ENCODE measurements at regions not wholly inside any gene's neighbourhood (a gene's known extent, or its start where the extent isn't known, plus 50 kb on each side); places are given as distances from the start of the nearest gene placed in this dataset.

DNA sequence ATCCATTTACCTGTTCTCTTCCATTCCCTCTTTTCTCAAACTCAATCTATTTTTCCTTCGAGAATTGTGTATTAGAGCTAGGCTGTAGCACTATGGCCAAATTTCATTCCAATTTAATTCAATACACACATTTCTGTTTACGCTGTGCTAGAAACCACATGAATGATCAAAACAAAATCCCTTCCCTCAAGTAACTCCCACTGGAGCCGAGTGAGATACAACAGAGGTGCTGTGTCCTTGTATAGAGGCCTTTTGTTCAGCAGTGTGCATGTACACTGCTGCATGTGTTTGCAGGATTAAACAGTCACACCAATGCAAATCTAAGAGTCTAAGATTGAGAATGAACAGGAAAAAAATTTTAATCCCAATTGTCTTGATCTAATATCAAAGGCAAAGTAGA lies 734.2 kb downstream of the RAPGEF2 start:
- CTCF ChIA-PET (ENCODE audit: low intra/inter-chr PET ratio, low total read pairs) = no interaction called here

DNA sequence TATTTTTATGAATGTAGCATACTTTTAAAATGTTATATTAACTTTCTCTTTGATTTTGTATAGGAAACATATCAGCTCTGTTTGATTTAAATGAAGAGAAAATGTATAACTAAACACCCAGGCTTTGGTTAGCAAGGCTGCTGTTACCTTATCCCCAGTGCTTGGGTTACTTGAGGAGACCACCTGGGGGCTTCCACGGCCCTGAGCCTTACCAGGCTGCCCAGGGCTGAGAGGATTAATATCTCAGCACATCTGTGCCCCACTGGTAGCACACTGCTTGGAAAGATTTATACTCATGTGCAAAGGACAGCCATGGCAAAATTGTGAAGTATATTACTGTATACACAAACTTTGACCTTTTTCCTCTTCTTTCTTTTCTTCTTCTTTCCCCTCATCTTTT lies 752.9 kb downstream of the RAPGEF2 start:
- BruUV-seq (replicated peaks) = no TSS peak

More for the DNA sequence above, 734.2 kb downstream of the RAPGEF2 start:
- in situ Hi-C loops (cut with HindIII; ENCODE audit: extremely low pct_ligation_motif_present, low pct_unique_long_range_greater_than_20kb) = no loop called here
- no peak for FAIRE-seq
- POLR2A ChIA-PET = no interaction called here
- ATAC-seq = no peak
- 1% methylated on average over 3 of the region's 3 CpGs for WGBS (ENCODE audit: low lambda C conversion rate)
- intact Hi-C loops (cut with micrococcal nuclease; ENCODE audit: unreplicated experiment) = no loop called here
- no peaks in the 10 kb centered on the region for H3K9me3 ChIP-seq (ENCODE audit: low read length)
- H3K79me2 ChIP-seq (ENCODE audit: insufficient read depth, low read length) = no peaks in the 10 kb centered on the region
- H4K20me1 ChIP-seq (ENCODE audit: insufficient read depth, low read length) = no peaks in the 10 kb centered on the region
- H3K27me3 ChIP-seq (ENCODE audit: control insufficient read depth in 1 of 2, insufficient read depth in 2 of 2, low read length in 2 of 2) = no peaks in the 10 kb centered on the region
- no peaks in the 10 kb centered on the region for H3K4me1 ChIP-seq (ENCODE audit: insufficient read depth, low read length)
- BruUV-seq (replicated peaks) = no TSS peak
- H3K9ac ChIP-seq (ENCODE audit: insufficient read depth, low read depth, low read length) = no peak overlapping the region
- H2AFZ ChIP-seq (ENCODE audit: low read length) = no peak overlapping the region
- no peak overlapping the region for H3K27ac ChIP-seq (ENCODE audit: extremely low read length, insufficient read depth, low read length)
- H3K36me3 ChIP-seq (replicated peaks in 1 of 2; ENCODE audit: control insufficient read depth in 1 of 2, insufficient read depth in 2 of 2, low read length in 2 of 2) = no peaks in the 10 kb centered on the region
- TF ChIP-seq ZKSCAN1 (IDR thresholded peaks at IDR 0.05; ENCODE audit: low read length) = no peak
- TF ChIP-seq SP4 (CRISPR knock-in tag; IDR thresholded peaks at IDR 0.05) = no peak
- no peak overlapping the region for H3K4me3 ChIP-seq (replicated peaks in 1 of 3; ENCODE audit: insufficient read depth in 1 of 3, low read depth in 2 of 3, low read length in 3 of 3)
- DNase-seq (ENCODE audit: low spot score) = no peak
- H3K4me2 ChIP-seq (ENCODE audit: low read depth, low read length) = no peak overlapping the region

More for the DNA sequence above, 752.9 kb downstream of the RAPGEF2 start:
- Histone ChIP-seq H3K4me3 (replicated peaks in 1 of 3; ENCODE audit: insufficient read depth in 1 of 3, low read depth in 2 of 3, low read length in 3 of 3) (no peak overlapping the region), H3K27me3 (ENCODE audit: control insufficient read depth in 1 of 2, insufficient read depth in 2 of 2, low read length in 2 of 2) (no peaks in the 10 kb centered on the region), H3K36me3 (replicated peaks in 1 of 2; ENCODE audit: control insufficient read depth in 1 of 2, insufficient read depth in 2 of 2, low read length in 2 of 2) (no peaks in the 10 kb centered on the region), H3K9ac (ENCODE audit: insufficient read depth, low read depth, low read length) (no peak overlapping the region), H2AFZ (ENCODE audit: low read length) (no peak overlapping the region), H3K79me2 (ENCODE audit: insufficient read depth, low read length) (no peaks in the 10 kb centered on the region), H3K9me3 (ENCODE audit: low read length) (no peaks in the 10 kb centered on the region), H3K27ac (ENCODE audit: extremely low read length, insufficient read depth, low read length) (no peak overlapping the region), H3K4me1 (ENCODE audit: insufficient read depth, low read length) (no peaks in the 10 kb centered on the region), H3K4me2 (ENCODE audit: low read depth, low read length) (no peak overlapping the region), H4K20me1 (ENCODE audit: insufficient read depth, low read length) (no peaks in the 10 kb centered on the region)
- in situ Hi-C loops (cut with HindIII; ENCODE audit: extremely low pct_ligation_motif_present, low pct_unique_long_range_greater_than_20kb) (no loop called here), intact Hi-C loops (cut with micrococcal nuclease; ENCODE audit: unreplicated experiment) (no loop called here)
- no peak for ATAC-seq
- ChIA-PET POLR2A (no interaction called here), CTCF (ENCODE audit: low intra/inter-chr PET ratio, low total read pairs) (no interaction called here)
- 0% methylated on average over 1 of the region's 1 CpG for WGBS (ENCODE audit: low lambda C conversion rate)
- no peak for TF ChIP-seq MEIS2 (CRISPR knock-in tag; IDR thresholded peaks at IDR 0.05)
- TF ChIP-seq, protein P1, sequence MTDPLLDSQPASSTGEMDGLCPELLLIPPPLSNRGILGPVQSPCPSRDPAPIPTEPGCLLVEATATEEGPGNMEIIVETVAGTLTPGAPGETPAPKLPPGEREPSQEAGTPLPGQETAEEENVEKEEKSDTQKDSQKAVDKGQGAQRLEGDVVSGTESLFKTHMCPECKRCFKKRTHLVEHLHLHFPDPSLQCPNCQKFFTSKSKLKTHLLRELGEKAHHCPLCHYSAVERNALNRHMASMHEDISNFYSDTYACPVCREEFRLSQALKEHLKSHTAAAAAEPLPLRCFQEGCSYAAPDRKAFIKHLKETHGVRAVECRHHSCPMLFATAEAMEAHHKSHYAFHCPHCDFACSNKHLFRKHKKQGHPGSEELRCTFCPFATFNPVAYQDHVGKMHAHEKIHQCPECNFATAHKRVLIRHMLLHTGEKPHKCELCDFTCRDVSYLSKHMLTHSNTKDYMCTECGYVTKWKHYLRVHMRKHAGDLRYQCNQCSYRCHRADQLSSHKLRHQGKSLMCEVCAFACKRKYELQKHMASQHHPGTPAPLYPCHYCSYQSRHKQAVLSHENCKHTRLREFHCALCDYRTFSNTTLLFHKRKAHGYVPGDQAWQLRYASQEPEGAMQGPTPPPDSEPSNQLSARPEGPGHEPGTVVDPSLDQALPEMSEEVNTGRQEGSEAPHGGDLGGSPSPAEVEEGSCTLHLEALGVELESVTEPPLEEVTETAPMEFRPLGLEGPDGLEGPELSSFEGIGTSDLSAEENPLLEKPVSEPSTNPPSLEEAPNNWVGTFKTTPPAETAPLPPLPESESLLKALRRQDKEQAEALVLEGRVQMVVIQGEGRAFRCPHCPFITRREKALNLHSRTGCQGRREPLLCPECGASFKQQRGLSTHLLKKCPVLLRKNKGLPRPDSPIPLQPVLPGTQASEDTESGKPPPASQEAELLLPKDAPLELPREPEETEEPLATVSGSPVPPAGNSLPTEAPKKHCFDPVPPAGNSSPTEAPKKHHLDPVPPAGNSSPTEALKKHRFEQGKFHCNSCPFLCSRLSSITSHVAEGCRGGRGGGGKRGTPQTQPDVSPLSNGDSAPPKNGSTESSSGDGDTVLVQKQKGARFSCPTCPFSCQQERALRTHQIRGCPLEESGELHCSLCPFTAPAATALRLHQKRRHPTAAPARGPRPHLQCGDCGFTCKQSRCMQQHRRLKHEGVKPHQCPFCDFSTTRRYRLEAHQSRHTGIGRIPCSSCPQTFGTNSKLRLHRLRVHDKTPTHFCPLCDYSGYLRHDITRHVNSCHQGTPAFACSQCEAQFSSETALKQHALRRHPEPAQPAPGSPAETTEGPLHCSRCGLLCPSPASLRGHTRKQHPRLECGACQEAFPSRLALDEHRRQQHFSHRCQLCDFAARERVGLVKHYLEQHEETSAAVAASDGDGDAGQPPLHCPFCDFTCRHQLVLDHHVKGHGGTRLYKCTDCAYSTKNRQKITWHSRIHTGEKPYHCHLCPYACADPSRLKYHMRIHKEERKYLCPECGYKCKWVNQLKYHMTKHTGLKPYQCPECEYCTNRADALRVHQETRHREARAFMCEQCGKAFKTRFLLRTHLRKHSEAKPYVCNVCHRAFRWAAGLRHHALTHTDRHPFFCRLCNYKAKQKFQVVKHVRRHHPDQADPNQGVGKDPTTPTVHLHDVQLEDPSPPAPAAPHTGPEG (CRISPR knock-in tag; IDR thresholded peaks at IDR 0.05) = no peak
- TF ChIP-seq ZKSCAN1 (IDR thresholded peaks at IDR 0.05; ENCODE audit: low read length) = no peak
- no peak for TF ChIP-seq ZNF577 (CRISPR knock-in tag; IDR thresholded peaks at IDR 0.05; ENCODE audit: borderline replicate concordance, low read depth)
- no peak for TF ChIP-seq GTF2F1 (IDR thresholded peaks at IDR 0.05; ENCODE audit: low read length)
- TF ChIP-seq, protein P2, sequence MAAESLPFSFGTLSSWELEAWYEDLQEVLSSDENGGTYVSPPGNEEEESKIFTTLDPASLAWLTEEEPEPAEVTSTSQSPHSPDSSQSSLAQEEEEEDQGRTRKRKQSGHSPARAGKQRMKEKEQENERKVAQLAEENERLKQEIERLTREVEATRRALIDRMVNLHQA (CRISPR knock-in tag; IDR thresholded peaks at IDR 0.05) = no peak
- no peak for TF ChIP-seq ZFP36 (IDR thresholded peaks at IDR 0.05; ENCODE audit: borderline replicate concordance, low read depth, low read length, partially characterized antibody)
- TF ChIP-seq ZNF761 (CRISPR knock-in tag; conservative IDR thresholded peaks at IDR 0.05) = no peak
- TF ChIP-seq ELF3 (CRISPR knock-in tag; IDR thresholded peaks at IDR 0.05) = no peak
- TF ChIP-seq, protein P3, sequence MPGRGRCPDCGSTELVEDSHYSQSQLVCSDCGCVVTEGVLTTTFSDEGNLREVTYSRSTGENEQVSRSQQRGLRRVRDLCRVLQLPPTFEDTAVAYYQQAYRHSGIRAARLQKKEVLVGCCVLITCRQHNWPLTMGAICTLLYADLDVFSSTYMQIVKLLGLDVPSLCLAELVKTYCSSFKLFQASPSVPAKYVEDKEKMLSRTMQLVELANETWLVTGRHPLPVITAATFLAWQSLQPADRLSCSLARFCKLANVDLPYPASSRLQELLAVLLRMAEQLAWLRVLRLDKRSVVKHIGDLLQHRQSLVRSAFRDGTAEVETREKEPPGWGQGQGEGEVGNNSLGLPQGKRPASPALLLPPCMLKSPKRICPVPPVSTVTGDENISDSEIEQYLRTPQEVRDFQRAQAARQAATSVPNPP (CRISPR knock-in tag; IDR thresholded peaks at IDR 0.05) = no peak
- TF ChIP-seq ZNF317 (CRISPR knock-in tag; IDR thresholded peaks at IDR 0.05) = no peak
- TF ChIP-seq ZNF703 (CRISPR knock-in tag; IDR thresholded peaks at IDR 0.05; ENCODE audit: borderline replicate concordance) = no peak
- no peak for TF ChIP-seq IKZF1 (IDR thresholded peaks at IDR 0.05)
- FAIRE-seq = no peak
- no peak for DNase-seq (ENCODE audit: low spot score)
